ENCODE measurements at regions not wholly inside any gene's neighbourhood (a gene's known extent, or its start where the extent isn't known, plus 50 kb on each side); places are given as distances from the start of the nearest gene placed in this dataset.

DNA sequence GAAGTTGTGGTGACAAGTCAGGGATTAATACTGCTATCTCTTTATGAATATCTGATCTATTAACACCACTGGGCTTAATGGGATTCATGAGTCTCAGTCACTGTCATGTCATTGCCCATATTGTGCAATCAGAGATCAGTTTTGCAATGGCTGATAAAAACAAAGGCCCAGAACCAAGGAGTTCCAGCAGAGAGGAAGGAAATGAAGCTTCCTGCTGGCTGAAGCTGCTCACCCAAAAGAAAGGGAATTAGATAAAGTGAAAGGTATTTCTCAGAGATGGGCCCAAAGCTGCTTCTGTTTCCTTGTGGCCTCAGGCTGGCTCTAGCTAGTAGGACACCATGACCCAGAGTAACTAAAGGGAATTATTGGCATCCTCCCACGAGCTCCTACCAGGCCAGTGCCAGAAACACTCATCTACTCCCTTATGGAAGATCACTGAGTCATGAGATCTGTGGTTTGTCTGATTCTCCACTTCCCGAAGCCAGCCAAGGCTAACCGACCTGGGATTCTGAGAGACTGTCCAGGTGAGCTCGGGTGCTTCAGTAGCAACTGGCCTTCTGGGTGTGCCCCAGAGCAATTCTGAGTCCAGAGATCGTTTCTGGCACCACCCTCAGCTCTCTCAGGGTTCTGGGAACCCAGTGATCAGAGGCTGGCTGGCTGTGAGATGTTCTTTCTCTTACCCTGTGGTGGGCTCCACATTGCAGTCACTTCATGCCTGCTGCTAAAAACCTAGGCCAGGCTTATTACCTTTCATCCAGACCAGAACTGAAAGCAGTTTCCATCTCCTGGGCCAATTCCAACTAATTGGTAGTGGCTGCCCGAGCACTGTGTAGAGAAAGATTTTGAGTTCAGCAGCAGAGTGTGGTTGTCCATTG, 129.5 kb upstream of the PELI1 start:
- TF ChIP-seq, protein P1, sequence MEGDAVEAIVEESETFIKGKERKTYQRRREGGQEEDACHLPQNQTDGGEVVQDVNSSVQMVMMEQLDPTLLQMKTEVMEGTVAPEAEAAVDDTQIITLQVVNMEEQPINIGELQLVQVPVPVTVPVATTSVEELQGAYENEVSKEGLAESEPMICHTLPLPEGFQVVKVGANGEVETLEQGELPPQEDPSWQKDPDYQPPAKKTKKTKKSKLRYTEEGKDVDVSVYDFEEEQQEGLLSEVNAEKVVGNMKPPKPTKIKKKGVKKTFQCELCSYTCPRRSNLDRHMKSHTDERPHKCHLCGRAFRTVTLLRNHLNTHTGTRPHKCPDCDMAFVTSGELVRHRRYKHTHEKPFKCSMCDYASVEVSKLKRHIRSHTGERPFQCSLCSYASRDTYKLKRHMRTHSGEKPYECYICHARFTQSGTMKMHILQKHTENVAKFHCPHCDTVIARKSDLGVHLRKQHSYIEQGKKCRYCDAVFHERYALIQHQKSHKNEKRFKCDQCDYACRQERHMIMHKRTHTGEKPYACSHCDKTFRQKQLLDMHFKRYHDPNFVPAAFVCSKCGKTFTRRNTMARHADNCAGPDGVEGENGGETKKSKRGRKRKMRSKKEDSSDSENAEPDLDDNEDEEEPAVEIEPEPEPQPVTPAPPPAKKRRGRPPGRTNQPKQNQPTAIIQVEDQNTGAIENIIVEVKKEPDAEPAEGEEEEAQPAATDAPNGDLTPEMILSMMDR (IDR thresholded peaks at IDR 0.05; ENCODE audit: poor library complexity, severe bottlenecking): no peak
- TF ChIP-seq EP300 (conservative IDR thresholded peaks at IDR 0.05; ENCODE audit: poor library complexity, severe bottlenecking): no peak
- no peak for TF ChIP-seq SMC3 (conservative IDR thresholded peaks at IDR 0.05; ENCODE audit: poor library complexity)
- TF ChIP-seq RAD21 (conservative IDR thresholded peaks at IDR 0.05): no peak
- TF ChIP-seq EZH2 (IDR thresholded peaks at IDR 0.05; ENCODE audit: borderline replicate concordance, insufficient read depth, low read length, poor library complexity, severe bottlenecking): no peak
- TF ChIP-seq TAF1 (IDR thresholded peaks at IDR 0.05; ENCODE audit: low read depth): no peak
- no peak for TF ChIP-seq POLR2AphosphoS5 (IDR thresholded peaks at IDR 0.05)
- TF ChIP-seq MXI1 (conservative IDR thresholded peaks at IDR 0.05; ENCODE audit: poor library complexity, severe bottlenecking): no peak
- TF ChIP-seq, protein P2, sequence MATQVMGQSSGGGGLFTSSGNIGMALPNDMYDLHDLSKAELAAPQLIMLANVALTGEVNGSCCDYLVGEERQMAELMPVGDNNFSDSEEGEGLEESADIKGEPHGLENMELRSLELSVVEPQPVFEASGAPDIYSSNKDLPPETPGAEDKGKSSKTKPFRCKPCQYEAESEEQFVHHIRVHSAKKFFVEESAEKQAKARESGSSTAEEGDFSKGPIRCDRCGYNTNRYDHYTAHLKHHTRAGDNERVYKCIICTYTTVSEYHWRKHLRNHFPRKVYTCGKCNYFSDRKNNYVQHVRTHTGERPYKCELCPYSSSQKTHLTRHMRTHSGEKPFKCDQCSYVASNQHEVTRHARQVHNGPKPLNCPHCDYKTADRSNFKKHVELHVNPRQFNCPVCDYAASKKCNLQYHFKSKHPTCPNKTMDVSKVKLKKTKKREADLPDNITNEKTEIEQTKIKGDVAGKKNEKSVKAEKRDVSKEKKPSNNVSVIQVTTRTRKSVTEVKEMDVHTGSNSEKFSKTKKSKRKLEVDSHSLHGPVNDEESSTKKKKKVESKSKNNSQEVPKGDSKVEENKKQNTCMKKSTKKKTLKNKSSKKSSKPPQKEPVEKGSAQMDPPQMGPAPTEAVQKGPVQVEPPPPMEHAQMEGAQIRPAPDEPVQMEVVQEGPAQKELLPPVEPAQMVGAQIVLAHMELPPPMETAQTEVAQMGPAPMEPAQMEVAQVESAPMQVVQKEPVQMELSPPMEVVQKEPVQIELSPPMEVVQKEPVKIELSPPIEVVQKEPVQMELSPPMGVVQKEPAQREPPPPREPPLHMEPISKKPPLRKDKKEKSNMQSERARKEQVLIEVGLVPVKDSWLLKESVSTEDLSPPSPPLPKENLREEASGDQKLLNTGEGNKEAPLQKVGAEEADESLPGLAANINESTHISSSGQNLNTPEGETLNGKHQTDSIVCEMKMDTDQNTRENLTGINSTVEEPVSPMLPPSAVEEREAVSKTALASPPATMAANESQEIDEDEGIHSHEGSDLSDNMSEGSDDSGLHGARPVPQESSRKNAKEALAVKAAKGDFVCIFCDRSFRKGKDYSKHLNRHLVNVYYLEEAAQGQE (IDR thresholded peaks at IDR 0.05; ENCODE audit: borderline replicate concordance): no peak
